ENCODE measurements at regions not wholly inside any gene's neighbourhood (a gene's known extent, or its start where the extent isn't known, plus 50 kb on each side); places are given as distances from the start of the nearest gene placed in this dataset.
A peak's percentile ranks its signal among the peaks of the same experiment; 100 is the strongest.

DNA sequence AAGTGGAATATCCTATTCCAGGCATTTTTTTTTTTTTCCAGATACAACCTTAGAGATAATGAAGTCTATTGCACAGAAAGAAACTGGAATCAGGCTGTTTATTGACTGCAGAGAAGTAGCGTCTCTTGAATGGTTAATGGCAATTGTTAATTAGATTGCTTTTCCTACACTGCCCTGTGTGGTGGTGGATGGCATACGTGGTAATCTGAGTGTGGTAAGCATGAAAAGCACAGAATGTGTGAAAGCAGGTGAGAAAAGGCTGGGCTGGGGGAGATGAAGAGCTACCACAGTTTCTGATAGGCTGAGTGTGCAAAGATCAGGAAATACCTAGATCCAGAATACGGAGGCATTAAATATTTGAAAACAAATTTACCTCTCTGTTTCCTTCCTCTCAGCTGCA is 486.3 kb upstream of the TBL1XR1 start:
- peaks cover 18% of the 10 kb centered on the region for H3K36me3 Mint-ChIP-seq (ENCODE audit: low read depth)
- peaks cover 59% of the 10 kb centered on the region for H3K4me1 Mint-ChIP-seq
- peaks cover 4% of the 10 kb centered on the region for H3K27me3 Mint-ChIP-seq (ENCODE audit: low read depth, poor library complexity)
- no peak for TF ChIP-seq CTCF (IDR thresholded peaks at IDR 0.05)
- peaks cover 21% of the 10 kb centered on the region for H3K9me3 Mint-ChIP-seq
- no peak overlapping the region for H3K4me3 Mint-ChIP-seq
- no peak for DNase-seq
- H3K27ac Mint-ChIP-seq: no peak overlapping the region

GRCh38 chr3:177686671-177687070 is 489.4 kb upstream of the TBL1XR1 start:
- H3K27ac Mint-ChIP-seq: peak overlapping the region; percentile 15
- TF ChIP-seq CTCF (IDR thresholded peaks at IDR 0.05): no peak

DNA sequence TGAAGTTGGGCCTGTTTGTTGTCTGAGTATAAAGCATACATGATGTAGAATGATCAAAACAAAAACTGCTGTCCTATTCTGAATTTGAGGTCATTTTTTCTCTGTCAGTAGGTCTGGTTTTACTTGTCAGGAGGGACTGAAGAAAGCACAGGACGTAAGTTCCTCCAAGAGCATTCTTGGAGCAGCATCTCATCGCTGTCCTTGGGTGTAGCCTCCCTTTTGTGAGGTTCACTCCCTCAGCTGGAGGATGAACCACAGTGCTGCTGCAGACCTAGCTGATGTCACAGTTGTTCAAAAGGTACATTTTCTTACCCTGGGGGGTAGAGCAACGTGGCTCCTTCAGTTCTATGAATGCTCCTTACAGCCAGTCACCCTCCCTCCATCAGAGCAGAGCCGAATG is 490.0 kb upstream of the TBL1XR1 start:
- DNase-seq: no peak
- H3K9me3 Mint-ChIP-seq: peaks cover 8% of the 10 kb centered on the region
- no peak for TF ChIP-seq CTCF (IDR thresholded peaks at IDR 0.05)
- peaks cover 46% of the 10 kb centered on the region for H3K4me1 Mint-ChIP-seq
- H3K36me3 Mint-ChIP-seq (ENCODE audit: low read depth): peaks cover 8% of the 10 kb centered on the region
- no peak overlapping the region for H3K27ac Mint-ChIP-seq
- H3K27me3 Mint-ChIP-seq (ENCODE audit: low read depth, poor library complexity): peaks cover 4% of the 10 kb centered on the region
- no peak overlapping the region for H3K4me3 Mint-ChIP-seq

More at GRCh38 chr3:177686671-177687070, 489.4 kb upstream of the TBL1XR1 start:
- Mint-ChIP-seq H3K9me3 (peaks cover 13% of the 10 kb centered on the region), H3K27me3 (ENCODE audit: low read depth, poor library complexity) (peaks cover 4% of the 10 kb centered on the region), H3K36me3 (ENCODE audit: low read depth) (peaks cover 14% of the 10 kb centered on the region), H3K4me1 (peaks cover 47% of the 10 kb centered on the region), H3K4me3 (no peak overlapping the region)
- no peak for DNase-seq

DNA sequence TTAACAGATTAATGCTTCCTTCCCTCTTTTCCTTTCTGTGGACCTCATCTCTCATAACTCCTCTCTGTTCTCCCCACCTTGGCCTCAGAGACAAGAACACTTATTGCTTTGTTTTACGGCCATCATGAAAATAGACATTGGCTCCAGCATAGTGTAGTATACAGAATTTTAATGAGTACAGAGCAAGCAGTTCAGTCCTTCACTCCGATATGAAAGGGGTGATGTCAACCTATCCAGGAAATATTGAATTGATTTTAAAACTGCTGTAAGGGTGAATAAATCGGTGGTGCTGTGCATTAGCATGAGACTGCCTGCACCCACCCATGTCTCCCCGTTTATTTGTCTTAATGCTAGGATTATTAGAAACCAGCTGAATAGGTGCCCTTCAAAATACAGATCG is 490.9 kb upstream of the TBL1XR1 start:
- Mint-ChIP-seq H3K27ac (no peak overlapping the region), H3K4me1 (peaks cover 43% of the 10 kb centered on the region), H3K36me3 (ENCODE audit: low read depth) (no peaks in the 10 kb centered on the region), H3K9me3 (no peaks in the 10 kb centered on the region), H3K4me3 (no peak overlapping the region), H3K27me3 (ENCODE audit: low read depth, poor library complexity) (peaks cover 4% of the 10 kb centered on the region)
- no peak for DNase-seq
- TF ChIP-seq CTCF (IDR thresholded peaks at IDR 0.05): no peak

DNA sequence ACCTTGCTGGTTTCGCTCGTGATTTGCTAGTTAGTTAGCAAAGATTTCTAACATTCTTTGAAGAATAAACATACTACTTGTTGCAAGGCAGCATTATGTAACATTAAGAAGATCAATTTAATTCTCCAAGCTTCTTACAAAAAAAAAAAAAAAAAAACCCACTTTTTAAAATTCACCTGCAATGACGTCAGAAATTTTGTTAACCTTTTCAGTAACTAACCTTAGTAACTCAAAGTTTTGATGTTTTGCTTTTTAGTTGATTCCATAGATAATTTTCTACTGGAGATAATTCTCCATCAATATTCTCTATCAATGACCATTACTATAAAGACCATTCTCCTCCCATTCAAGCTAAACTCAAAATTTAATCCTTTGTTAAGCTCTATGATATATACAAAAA is 491.8 kb upstream of the TBL1XR1 start:
- no peak for DNase-seq
- TF ChIP-seq CTCF (IDR thresholded peaks at IDR 0.05): no peak
- no peak overlapping the region for H3K4me3 Mint-ChIP-seq
- peaks cover 4% of the 10 kb centered on the region for H3K27me3 Mint-ChIP-seq (ENCODE audit: low read depth, poor library complexity)
- H3K27ac Mint-ChIP-seq: no peak overlapping the region
- H3K4me1 Mint-ChIP-seq: peaks cover 46% of the 10 kb centered on the region
- H3K9me3 Mint-ChIP-seq: no peaks in the 10 kb centered on the region
- H3K36me3 Mint-ChIP-seq (ENCODE audit: low read depth): no peaks in the 10 kb centered on the region

DNA sequence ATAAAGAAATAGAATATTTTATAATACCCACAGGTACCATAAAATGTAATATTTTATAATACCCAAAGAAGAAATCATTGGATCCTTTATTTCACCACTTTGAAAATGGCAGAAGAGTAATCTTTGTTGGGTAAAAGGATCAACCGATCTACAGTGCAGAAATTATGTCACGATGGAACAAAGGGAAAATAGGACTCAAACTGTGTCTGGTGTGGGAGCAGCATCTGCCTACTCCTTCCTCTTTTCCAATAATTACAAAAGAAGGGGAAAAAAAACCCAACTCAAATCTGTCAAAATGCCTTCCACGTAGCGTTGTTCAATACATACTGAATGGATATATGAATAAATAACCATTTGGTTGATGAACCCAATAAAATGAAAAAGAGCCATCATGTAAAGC is 492.6 kb upstream of the TBL1XR1 start:
- Mint-ChIP-seq H3K27ac (no peak overlapping the region), H3K9me3 (no peaks in the 10 kb centered on the region), H3K36me3 (ENCODE audit: low read depth) (no peaks in the 10 kb centered on the region), H3K4me3 (no peak overlapping the region), H3K4me1 (peaks cover 54% of the 10 kb centered on the region), H3K27me3 (ENCODE audit: low read depth, poor library complexity) (peaks cover 4% of the 10 kb centered on the region)
- no peak for DNase-seq
- TF ChIP-seq CTCF (IDR thresholded peaks at IDR 0.05): no peak
